HG03354 (cell line): ENCODE measurements at regions not wholly inside any gene's neighbourhood (a gene's known extent, or its start where the extent isn't known, plus 50 kb on each side); places are given as distances from the start of the nearest gene placed in this dataset.
"Not testable (repeated sequence)": the region's sequence is repeated elsewhere in the genome, so short reads cannot be mapped to it uniquely, and the experiment has no call there.

Source experiments
- ATAC-seq: cut with Tn5 transposase; IDR thresholded peaks from one replicate; pipeline ENCODE4 v1.9.1; 2021; ENCODE audit warnings: mild to moderate bottlenecking; ENCODE audit not compliant: unreplicated experiment, poor library complexity, severe bottlenecking

DNA sequence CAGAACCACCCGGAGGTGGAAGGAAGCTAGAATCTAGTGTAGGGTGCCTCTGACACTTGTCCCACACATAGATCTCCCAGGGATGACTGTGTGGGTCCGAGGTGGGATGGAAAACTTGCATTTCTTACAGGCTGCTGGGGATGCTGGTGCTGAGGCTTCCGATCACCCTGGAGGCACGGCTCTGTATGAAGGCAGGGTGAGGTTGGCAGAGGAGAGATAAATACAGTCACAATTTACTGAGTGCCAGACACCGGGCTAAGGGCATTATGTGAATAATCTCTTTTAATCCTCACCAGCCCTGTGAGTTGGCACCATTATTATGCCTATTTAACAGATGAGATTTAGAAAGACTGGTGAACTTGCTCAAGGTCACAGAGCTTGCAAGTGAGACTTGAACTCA, 250.2 kb upstream of the RREB1 start:
- no peak for ATAC-seq

DNA sequence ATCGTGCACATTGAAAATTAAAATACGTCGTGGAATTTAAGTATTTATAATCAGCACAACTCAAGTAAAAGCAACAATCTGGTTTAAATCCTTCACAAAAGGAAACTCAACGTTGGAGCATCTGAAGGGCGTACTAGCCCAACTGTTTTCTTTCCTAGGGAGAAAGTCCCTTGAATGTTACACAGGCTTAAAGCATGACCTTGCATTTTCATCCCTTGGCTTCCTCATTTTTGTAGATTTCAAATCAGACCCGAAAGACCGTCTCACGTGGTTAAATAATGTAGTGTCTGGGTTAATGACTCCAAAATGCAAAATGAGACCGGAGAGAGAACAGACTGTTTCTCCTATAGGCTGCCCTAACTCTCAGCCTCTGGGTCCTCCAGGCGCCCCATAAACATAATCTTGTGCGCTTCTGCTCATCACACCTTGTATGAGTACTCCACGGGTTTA, 249.2 kb upstream of the RREB1 start:
- no peak for ATAC-seq

DNA sequence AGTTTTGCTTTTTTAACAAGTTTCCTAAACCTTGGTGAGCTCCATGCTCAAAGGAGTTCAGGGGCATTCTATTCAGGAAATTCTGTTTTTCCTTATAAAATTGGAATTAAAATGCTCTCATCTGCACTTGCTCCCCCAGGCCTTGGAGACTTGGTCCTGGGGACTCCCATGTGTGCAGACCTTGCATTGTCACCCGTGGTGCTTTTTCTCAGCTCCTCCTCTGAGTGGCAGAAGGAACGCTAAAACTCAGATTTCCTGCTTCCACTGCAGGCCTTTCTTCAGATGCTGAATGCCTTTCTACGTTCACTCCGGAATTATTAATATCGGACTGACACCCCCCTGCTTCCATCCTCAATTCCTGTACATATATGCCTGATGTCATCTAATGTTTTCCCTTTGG, 248.7 kb upstream of the RREB1 start:
- no peak for ATAC-seq

DNA sequence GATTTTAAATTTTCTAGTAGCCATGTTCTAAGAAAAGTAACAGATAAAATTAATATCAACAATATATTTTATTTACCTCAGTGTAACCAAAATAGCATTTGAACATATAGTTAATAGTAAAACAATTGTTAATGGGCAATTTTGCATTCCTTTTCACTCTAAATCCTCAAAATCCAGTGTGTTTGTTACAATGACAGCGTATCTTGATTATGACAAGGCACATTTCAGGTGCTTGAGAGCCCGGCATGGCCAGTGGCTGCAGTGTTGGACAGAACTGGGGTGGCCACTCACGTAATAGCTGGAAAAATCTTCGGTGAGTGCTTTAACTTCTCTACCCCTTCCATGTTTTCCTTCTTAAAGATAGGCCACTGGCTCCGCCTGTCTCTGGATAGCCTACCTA, 248.0 kb upstream of the RREB1 start:
- ATAC-seq, result no peak

DNA sequence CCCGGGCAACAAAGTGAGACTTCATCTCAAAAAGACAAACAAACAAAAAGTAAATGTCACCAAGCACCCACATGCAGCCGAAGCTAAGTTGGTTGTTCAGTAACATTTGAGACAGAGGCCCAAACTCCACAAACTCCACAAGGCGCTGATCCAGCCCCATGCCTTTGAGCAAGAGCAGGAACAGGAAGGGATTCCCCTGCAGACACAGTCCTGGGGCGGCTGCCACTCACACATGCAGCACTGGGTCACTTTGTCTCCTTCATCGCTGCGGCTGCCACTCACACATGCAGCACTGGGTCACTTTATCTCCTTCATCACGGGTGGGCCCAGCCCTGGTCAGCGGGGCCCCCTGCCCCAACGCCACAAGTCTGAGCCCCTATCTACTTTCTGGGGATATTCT, 246.9 kb upstream of the RREB1 start:
- no peak for ATAC-seq

DNA sequence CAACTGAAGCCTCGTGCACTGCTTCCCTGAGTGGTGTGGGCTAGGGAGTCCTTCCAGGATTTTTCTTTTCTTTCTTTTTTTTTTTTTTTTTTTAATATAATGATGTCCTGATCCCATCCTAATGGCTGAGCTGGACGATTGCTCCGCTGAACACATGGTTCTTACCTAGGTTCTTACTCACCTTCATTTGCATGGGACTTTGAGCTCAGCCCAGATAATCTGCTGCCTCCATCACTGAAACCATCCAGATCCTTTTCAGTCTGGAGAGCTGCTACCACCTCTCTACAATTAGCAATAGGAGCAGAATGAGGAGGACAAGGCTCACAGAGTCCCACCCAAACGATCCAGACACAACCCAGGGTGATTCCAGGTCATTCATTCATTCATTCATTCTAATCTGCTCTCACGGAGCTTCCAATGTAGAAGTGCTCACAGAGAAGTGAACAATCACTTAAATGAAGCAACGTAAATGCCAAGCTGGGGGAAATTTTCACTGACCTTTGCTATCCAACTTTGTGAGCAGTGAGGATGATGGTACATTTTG, 246.3 kb upstream of the RREB1 start:
- no peak for ATAC-seq

DNA sequence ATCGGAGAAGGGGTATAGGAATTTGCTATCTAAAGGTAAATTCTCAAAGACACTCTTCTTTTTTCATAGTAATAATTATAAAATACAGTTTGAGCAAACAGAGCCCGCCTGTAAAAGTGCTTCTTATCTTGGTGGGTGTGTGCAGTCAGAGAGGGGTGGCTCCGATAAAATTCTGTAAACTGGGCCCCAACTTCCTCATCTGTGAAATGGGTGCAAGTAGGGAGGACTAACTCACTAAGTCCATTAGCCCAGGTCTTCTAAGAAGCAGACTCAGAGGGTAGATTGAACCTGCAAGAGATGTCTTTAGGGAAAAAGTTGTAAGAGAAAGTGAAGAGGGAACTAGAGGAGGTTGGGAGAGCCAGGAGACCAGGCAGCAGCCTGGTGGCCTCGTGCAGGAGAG, 245.8 kb upstream of the RREB1 start:
- ATAC-seq, result no peak

DNA sequence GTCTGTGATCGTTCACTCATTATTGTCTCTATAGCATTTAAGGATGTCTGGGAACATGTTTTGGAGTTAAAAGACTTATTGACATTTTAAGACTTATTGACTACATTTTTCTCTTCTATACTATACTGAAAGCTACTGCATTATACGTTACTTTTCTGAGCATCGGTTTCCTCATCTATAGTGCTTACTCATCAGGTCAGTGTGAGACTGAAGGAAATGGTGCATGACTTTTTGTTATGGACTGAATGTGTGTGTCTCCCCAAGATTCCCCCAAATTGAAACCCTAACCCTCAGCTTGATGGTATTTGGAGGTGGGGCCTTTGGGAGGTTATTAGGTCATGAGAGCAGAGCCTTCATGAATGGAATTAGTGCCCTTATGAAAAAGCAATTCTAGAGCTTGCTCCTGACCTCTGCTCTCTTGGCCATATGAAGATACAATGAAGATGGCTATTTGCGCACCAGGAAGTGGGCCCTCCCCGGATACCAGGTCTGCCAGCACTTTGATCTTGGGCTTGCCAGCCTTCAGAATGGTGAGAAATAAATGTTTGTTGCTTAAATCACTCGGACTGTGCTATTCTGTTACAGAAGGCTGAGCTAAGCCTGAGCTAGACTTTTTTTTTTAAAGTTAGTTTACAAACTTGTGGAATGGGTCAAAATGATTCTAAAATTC, 243.7 kb upstream of the RREB1 start:
- ATAC-seq, result no peak

DNA sequence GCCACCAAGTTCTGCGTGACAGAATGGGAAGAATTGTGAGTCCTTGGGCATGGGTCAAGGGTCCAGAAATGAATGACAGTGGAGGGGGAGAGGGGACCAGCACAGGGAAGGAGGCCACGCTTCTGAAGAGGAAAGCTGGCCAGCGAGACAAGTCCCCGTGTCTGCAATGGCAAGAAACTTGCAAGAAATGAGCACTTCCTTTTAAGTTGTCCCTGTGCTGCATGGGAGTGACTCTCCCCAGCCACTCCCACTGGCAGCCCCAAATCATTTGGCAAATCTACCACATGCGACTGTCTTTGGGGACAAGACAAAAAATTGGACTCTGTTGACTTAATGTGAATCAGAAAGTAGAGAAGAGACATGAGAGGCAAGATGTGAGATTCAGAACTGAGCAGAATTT, 242.2 kb upstream of the RREB1 start:
- ATAC-seq, result no peak

DNA sequence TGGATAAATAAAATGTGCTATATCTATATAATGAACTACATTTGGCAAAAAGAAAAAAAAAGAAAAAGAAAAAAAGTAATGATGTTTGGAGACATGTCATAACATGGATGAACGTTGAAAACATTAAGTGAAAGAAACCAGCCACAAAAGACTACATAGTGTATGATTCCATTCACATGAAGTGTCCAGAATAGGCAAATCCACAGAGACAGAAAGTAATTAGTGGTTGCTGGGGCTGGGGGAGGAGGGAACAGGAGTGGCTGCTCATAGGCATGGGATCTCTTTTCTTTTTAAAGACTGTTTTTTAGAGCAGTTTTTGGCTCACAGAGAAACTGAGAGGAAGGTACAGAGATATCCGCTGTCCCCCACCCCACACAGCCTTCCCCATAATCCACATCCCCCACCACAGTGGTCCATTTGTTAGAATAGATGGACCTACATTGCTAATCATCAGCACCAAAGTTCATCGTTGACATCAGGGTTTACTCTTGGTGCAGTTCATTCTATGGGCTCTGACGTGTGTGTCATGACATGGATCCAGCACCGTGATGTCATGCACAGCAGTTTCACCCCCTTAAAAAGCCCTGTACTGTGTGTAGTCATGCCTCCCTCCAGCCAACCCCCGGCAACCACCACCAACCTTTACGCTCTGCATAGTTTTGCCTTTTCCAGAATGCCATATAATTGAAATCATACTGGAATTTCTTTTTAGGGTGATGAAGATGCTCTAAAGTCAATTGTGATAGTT, 240.9 kb upstream of the RREB1 start:
- ATAC-seq, result no peak

DNA sequence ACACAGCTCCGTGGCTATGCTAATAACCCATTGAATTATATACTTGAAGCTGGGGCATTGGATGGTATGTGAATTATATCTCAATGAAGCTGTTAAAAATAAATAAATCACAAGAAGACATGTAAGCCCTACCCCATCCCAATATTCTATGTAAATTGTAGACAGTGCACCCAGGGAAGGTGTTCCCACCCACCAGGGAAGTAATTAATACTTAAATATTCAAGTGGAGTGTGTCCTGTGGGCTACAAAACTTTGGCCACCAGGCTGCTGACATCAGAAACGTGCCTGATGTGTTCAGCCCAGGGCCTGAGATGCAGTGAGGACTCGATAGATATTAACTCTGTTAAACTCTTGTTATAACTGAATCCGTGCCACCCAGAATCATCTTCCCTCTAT, 240.4 kb upstream of the RREB1 start:
- no peak for ATAC-seq

DNA sequence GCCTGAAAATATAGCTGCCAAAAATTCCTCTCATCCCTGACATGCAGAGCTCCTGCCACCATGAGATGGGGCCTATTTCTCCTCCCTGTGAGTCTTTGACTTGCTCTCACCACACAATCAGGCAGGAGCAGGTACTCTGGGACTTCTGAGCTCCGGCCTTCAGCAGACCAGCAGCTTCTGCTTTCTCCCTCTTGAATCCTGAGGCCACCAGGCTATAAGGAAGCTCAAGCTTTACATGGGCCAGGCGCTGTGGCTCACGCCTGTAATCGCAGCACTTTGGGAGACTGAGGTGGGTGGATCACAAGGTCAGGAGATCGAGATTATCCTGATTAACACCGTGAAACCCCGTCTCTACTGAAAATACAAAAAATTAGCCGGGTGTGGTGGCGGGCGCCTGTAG, 238.7 kb upstream of the RREB1 start:
- ATAC-seq, result no peak

DNA sequence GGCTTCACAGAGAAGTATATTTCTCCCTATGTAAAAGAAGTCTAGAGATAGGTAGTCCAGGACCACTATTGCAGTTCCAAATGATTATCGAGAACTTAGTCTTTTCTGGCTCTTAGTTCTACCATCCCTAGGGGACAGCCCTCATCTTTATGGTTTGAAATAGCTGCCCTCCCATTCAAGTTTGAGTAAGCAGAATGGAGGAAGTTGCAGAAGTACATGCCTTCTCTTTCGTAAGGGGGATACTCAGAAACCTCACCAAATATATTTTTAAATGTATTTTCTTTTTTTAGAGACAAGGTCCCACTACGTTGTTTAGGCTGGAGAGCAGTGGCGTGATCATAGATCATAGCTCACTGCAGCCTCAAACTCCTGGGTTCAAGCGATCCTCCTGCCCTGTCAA, 236.8 kb upstream of the RREB1 start:
- no peak for ATAC-seq

DNA sequence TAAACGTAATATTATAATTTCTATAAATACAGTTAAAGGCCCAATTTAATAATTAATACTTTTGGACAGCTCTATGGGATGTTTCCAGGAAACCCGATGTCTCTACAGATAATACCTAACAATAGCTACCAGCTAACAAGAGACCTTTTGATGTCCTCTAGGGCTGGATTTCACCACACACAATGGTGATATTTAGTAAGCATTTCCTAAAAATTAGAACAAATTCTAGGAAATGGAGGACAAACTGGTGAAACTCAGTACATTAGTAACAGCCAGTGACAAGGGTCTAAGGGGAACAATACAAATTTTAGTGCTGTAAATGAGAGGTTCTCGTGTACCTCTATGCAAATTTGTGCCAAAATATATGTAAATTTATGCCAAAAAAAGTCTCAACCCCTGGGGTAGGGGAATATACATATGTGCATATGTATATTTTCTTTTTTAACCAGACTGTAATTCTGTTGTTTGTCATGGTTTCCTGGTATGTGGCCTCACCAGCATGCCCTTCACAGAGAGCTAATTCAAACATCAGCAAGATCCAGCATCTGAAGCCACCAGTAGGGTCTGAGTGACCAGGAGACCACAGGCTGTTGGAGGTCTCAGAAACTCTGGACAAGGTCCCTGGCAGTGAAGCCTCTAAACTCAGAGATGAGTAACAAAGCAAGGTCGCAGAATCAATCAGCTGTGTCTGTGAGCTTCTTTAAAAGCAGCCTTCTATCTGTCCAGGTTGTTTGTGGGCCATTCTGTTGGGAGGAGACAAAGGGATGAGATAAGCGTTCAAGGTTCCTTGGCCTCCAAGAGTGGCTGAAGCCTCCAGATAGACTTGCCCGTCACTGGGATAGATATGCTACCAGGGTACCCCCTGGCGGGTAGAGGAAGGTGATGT, 235.1 kb upstream of the RREB1 start:
- no peak for ATAC-seq

DNA sequence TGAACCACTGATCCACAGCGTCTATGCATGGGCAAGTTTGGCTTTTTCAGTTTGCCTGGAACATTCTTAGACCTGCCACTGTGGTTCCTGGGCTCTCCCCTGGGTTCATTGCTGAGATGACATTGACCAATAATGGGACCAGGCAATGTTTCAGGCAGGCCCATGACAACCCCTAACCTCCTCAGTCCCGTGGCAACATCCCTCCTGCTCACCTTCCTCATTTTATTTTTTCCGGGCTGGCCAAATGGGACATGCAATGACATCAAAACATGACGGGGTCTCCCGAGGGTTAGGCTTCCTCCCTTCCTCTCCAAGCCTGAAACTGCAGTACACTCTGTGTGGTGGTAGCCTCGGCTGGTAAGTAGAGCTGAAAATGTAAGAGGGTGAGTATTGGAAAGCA, 234.0 kb upstream of the RREB1 start:
- no peak for ATAC-seq

DNA sequence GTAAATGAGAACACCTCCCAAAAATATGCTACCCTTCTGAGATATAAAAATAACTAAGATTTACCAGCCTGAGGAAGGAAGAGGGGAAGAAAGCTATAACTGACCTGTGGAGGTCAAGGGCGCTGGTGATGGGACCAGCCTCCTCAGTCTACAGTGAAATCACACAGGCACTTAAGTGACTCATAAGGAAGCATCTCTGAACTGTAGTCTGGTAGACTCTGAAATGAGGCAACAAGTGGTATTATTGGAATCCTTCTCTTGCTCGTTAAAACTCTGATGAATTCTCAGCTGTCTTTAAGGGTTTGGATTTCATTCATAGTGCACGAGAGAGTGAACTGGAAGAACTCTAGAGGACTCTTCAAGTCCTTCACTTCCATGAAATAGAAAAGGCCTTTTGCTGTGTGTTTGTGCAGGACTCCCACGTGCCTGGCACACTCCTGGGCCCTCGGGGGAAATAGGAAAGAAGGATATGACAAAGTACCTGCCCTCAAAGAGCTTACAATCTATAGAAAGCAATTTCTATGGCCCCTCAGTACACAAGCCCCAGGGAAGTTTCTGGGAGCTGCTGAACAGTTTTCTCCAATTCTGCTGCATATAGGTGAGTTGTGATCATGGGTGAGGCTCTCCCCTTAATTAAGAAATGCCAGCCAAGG, 231.8 kb upstream of the RREB1 start:
- ATAC-seq, result no peak

DNA sequence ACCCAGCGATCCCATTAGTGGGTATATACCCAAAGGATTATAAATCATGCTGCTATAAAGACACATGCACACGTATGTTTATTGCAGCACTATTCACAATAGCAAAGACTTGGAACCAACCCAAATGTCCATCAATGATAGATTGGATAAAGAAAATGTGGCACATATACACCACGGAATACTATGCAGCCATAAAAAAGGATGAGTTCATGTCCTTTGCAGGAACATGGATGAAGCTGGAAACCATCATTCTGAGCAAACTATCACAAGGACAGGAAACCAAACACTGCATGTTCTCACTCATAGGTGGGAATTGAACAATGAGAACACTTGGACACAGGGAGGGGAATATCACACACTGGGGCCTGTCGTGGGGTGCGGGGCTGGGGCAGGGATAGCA, 230.0 kb upstream of the RREB1 start:
- ATAC-seq, result not testable (repeated sequence)

DNA sequence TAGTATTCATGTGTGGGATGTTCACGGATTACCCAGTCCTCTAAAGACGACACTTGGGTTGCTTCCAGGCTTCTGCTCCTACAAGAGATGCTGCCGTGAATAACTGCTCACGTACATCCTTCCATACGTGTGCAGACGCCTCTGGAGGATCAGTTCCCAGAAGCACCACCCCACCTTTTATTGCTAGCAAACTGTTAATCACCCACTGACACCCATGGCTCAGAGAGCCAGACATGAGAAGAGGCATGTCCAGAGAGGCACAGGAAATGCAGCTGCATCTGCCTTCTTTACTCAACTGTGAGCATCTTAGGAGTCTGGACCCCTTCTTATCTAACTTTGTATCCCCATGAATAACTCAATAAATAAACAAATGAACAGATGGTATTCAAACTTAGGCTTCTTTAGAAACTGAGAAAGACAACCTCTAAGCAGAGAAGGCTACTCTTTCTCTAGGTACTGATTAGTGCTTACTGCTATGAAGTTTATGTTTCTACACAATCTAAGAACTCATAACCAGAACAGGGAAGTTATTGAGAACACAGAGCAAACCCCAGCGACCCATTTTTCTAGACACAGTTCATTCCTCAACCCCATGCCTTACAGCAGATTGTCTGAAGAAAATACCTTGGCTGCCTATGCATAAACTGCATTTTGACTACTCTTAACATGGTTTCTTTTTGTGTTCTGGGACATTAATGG, 228.7 kb upstream of the RREB1 start:
- ATAC-seq, result no peak

DNA sequence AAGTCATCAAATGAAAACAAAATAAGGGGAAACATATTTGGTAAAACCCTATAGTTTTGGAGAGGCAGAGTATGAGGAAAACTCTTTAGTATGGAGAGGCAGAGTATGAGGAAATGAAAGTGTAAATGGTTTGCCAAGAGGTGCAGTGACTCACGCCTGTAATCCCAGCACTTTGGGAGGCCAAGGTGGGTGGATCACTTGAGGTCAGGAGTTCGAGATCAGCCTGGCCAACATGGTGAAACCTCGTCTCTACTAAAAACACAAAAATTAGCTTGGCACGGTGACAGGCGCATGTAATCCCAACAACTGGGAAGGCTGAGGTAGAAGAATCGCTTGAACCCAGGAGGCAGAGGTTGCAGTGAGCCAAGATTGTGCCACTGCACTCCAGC, 228.2 kb upstream of the RREB1 start:
- ATAC-seq, result not testable (repeated sequence)
